IPS DF 4.7 (cell line): ENCODE measurements at regions not wholly inside any gene's neighbourhood (a gene's known extent, or its start where the extent isn't known, plus 50 kb on each side); places are given as distances from the start of the nearest gene placed in this dataset.
A peak's percentile ranks its signal among the peaks of the same experiment; 100 is the strongest.
"Not testable (repeated sequence)": the region's sequence is repeated elsewhere in the genome, so short reads cannot be mapped to it uniquely, and the experiment has no call there.

Experiments used
- DNase-seq: peaks from one replicate; pipeline ENCODE4 v3.0.0-alpha.2; 2013; ENCODE audit warnings: low spot score; ENCODE audit errors: extremely low read depth

GRCh38 chr7:131861620-131862346 lies 305.4 kb upstream of the PODXL start:
- DNase-seq, result no peak

GRCh38 chr7:131859147-131859821 lies 302.9 kb upstream of the PODXL start:
- peak; percentile 75 for DNase-seq

DNA sequence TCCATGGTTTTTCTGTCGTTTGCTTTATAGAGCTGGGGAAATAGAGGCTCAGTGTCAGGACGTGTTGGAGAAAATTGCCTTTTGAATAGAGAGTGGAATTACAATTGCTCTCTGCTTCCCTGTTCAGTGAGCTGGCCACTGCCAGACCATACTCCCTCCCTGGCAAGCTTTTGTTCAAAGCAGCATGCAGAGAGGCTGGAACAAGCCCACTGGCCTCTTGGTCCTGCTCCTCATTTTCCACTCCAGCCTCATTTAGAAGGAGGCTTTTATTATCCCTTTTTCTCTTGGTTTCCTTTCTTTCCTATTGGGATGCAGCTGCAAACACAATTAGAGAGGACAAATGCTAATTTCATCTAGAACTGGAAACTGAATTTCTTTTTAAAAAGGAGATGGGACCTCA lies 302.2 kb upstream of the PODXL start:
- no peak for DNase-seq

DNA sequence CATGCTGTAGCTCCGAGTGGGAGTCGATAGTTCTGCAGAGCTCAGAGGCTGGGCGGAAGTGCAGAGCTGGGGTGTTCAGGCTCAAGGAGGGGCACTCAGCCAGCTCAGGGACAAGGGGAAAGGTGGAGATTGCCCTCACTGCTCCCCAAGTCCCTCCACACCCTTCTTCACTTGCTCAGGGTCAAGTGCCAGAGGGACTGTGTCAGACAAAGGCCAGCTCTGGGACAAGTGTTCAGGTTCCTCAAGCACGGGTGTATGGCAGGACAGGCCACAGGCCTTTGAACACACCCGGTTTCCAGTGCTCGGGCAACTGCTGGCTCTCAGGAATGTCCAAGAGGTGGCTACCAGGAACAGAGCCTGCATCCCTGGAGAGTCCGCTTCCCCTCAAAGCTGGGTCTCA lies 293.0 kb upstream of the PODXL start:
- DNase-seq, result no peak

- no peak for DNase-seq
Measured at GRCh38 chr7:131848033-131848432, 291.6 kb upstream of the PODXL start.

- no peak for DNase-seq
Measured at GRCh38 chr7:131845573-131846314, 289.3 kb upstream of the PODXL start.

DNA sequence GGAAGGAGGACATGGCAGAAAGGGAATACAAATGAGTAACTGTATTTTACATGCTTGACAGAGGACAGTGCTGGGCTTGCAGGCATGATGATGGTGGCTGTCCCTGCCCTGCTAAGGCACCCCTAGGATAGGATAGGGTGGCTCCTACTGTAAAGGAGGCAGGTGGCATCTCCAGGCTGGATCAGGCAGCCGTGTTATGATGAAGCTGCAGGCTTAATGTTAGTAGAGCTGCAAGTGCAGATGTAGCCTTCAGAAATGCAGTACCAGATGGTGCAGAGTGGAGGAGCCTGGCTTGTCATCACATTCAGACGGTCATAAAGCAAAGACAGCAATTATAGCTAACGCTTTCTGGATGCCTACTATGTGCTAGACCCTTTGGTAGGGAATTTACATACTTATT lies 287.9 kb upstream of the PODXL start:
- no peak for DNase-seq

DNA sequence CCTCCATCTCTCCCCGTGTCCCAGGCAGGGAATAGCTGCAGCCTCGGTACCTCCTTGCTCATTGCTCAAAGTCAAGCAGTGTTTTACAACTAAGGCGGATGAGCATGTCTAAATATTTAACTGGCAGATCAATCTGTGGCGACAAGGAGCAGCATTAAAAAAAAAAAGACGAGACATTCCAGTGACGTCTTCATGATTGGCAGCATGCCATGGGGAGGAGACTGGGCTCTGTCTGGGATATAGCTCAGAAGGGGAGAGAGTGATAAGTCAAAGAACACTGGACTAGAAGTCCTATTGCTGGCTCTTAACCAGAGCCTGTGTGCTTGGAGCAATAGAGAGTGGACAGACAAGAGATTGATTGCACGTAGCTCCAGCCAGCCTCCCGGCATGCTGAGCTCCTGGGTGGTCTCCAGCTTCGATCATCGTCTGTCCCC lies 287.5 kb upstream of the PODXL start:
- DNase-seq, result no peak

- DNase-seq, result no peak
Measured at GRCh38 chr7:131839967-131840690, 283.7 kb upstream of the PODXL start.

- no peak for DNase-seq
Measured at GRCh38 chr7:131836733-131837132, 280.3 kb upstream of the PODXL start.

DNA sequence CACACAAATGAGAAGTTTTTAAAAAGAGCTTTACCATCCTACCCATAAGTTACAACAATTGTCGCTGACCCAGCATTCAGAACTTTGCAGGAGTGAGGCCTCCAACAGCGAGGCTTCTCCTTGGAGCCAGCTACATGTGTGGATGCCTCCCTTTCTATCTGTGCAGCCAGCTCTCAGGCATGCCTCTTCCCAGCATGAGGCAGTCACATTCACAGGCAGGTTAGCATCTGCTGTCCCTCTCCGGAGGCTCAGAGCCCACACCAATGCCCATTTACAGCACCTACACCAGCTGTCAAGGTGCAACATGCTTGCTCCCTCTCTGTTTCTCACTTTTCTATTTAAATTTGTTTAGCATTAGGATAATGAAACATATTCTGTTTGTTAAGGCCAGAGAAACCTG lies 278.7 kb upstream of the PODXL start:
- DNase-seq, result no peak

DNA sequence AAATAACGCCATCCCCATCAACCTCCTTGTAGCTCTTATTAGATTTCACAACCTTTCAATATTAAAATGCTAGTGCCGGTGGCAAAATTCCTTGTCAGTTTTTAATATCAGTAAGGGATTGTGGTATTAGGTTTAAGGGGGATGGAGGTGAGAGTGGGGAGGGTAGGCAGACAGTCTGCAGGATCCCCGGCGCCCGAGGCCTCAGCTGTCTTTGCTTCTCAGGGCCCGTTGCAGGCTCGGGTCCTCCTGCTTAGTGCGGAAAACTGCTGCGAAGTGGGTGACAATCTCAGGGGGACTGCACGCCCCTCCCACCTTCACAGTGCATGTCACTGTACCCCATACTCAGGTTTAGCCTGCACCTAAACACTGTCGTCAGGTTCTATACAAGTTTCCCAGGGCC lies 274.3 kb upstream of the PODXL start:
- no peak for DNase-seq

DNA sequence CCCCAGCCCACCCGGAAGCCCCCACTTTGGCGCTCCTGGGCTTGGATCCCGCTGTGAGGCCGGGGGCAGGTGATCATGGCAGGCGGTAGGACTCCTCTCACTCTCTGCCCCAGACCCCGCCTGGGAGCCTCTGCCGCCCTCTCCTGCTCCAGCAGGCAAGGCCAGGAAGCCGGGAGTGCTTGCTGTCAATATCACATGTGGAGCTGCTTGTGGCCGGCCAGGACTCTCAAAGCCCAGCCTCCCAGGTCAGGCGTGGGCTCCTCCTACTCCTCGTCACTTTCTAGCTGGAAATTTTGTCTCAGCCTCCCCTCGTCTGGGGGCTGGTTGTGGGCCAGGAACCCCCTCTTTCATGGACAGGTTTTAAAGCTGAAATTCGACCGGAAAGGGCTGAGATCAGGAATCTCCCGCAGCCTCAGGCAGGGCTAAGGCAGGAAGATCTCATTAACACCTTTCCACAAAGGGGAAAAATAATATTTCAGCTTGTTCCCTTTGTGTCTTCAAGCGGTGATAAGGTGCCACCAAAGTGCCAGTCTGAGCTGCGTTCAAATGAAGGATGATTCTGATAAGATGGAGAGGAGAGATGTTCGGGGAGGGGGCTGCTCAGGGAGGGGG lies 273.6 kb upstream of the PODXL start:
- no peak for DNase-seq

- DNase-seq, result no peak
Measured at GRCh38 chr7:131827421-131827820, 271.0 kb upstream of the PODXL start.

GRCh38 chr7:131826960-131827359 lies 270.5 kb upstream of the PODXL start:
- no peak for DNase-seq

- not testable (repeated sequence) for DNase-seq
Measured at GRCh38 chr7:131823961-131824440, 267.6 kb upstream of the PODXL start.

DNA sequence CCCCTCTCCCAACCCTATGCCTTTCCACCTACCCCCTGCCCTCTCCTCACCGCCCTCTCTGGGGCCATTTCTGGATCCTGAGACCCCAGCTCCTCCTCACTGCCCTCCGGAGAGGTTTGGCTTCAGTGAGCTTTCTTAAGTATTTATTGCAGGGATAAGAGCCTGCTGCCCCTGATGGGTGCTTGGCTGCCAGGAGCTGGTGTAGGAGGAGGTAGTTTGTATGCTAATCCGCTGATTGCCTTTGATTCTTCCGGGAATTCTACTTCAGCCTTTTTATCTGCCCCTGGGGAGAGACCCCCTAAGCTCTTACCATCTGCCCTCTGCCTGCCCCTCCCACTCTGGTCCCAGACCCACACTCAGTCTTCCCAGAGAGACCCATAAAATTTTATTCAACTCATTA lies 263.5 kb upstream of the PODXL start:
- no peak for DNase-seq

GRCh38 chr7:131816391-131817007 lies 260.1 kb upstream of the PODXL start:
- no peak for DNase-seq

- DNase-seq, result no peak
Measured at GRCh38 chr7:131808736-131809135, 252.3 kb upstream of the PODXL start.

DNA sequence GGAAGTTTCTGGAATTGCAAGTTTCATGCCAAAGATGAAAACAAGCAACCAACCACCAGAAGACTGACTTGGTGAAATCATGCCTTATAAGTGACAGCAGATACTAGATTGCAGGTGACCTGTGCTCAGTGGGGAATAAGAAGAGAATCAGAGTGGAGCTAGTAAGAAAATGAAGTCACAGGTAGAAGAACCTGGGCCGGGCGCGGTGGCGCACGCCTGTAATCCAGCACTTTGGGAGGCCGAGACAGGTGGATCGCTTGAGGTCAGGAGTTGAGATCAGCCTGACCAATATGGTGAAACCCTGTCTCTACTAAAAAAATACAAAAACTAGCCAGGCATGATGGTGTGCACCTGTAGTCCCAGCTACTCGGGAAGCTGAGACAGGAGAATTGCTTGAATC lies 251.7 kb upstream of the PODXL start:
- DNase-seq, result not testable (repeated sequence)

GRCh38 chr7:131803816-131804215 lies 247.4 kb upstream of the PODXL start:
- DNase-seq, result no peak
